ENCODE measurements at regions not wholly inside any gene's neighbourhood (a gene's known extent, or its start where the extent isn't known, plus 50 kb on each side); places are given as distances from the start of the nearest gene placed in this dataset.

- Histone ChIP-seq H3K9me3 (replicated peaks in 1 of 3) (no peaks in the 10 kb centered on the region), H3K4me1 (replicated peaks in 1 of 2) (no peaks in the 10 kb centered on the region), H3K4me3 (no peak overlapping the region), H3K36me3 (replicated peaks in 1 of 2) (no peaks in the 10 kb centered on the region), H3K27ac (no peak overlapping the region), H3K27me3 (no peaks in the 10 kb centered on the region)
- no peak for DNase-seq
- 73 to 80% (median 77%) methylated on average over 3 of the region's 3 CpGs for WGBS, 4 donors
- TF ChIP-seq CTCF (IDR thresholded peaks at IDR 0.05) (no peak), POLR2A (IDR thresholded peaks at IDR 0.05) (no peak)
- intact Hi-C loops (cut with DNase I) = no loop called here
These were observed 770.9 kb downstream of the HDGFL1 start for GRCh38 chr6:23340271-23340670.

- no peaks in the 10 kb centered on the region for H3K36me3 ChIP-seq (replicated peaks in 1 of 2)
- DNase-seq = no peak
- no peaks in the 10 kb centered on the region for H3K27me3 ChIP-seq
- TF ChIP-seq POLR2A (IDR thresholded peaks at IDR 0.05) (no peak), CTCF (IDR thresholded peaks at IDR 0.05) (no peak)
- no peaks in the 10 kb centered on the region for H3K4me1 ChIP-seq (replicated peaks in 1 of 2)
- H3K4me3 ChIP-seq = no peak overlapping the region
- 54 to 58% (median 56%) methylated on average over 5 of the region's 5 CpGs for WGBS, 4 donors
- H3K27ac ChIP-seq = no peak overlapping the region
- intact Hi-C loops (cut with DNase I) = no loop called here
- H3K9me3 ChIP-seq (replicated peaks in 1 of 3) = no peaks in the 10 kb centered on the region
These were observed 774.4 kb downstream of the HDGFL1 start for GRCh38 chr6:23343610-23344306.

GRCh38 chr6:23348185-23348584 is 777.8 kb upstream of the NRSN1 start:
- Histone ChIP-seq H3K9me3 (replicated peaks in 1 of 3) (no peaks in the 10 kb centered on the region), H3K4me3 (no peak overlapping the region), H3K27ac (no peak overlapping the region), H3K4me1 (replicated peaks in 1 of 2) (no peaks in the 10 kb centered on the region), H3K36me3 (replicated peaks in 1 of 2) (no peaks in the 10 kb centered on the region), H3K27me3 (no peaks in the 10 kb centered on the region)
- 60 to 79% (median 68%) methylated on average over 3 of the region's 3 CpGs for WGBS, 4 donors
- TF ChIP-seq POLR2A (IDR thresholded peaks at IDR 0.05) (no peak), CTCF (IDR thresholded peaks at IDR 0.05) (no peak)
- intact Hi-C loops (cut with DNase I) = no loop called here
- DNase-seq = no peak

GRCh38 chr6:23349521-23350147 is 776.4 kb upstream of the NRSN1 start:
- DNase-seq = no peak
- Histone ChIP-seq H3K36me3 (replicated peaks in 1 of 2) (no peaks in the 10 kb centered on the region), H3K27ac (no peak overlapping the region), H3K4me1 (replicated peaks in 1 of 2) (no peaks in the 10 kb centered on the region), H3K9me3 (replicated peaks in 1 of 3) (no peaks in the 10 kb centered on the region), H3K4me3 (no peak overlapping the region), H3K27me3 (no peaks in the 10 kb centered on the region)
- no peak for TF ChIP-seq POLR2A (IDR thresholded peaks at IDR 0.05)
- 39 to 46% (median 43%) methylated on average over 3 of the region's 3 CpGs for WGBS, 4 donors
- intact Hi-C loops (cut with DNase I) = no loop called here
